K562 (cell line): ENCODE measurements at regions not wholly inside any gene's neighbourhood (a gene's known extent, or its start where the extent isn't known, plus 50 kb on each side); places are given as distances from the start of the nearest gene placed in this dataset.

Experiments
- ATAC-seq: fragments of 200-7000 bp; cut with Tn5 transposase; 3 replicates; pipeline ENCODE4 v1.9.1; 2020; ENCODE audit warnings: moderate library complexity
- BruUV-seq: library from RNA; stranded (reverse); fragments of 400-500 nt; replicated peaks from 2 replicates; lab custom pipeline; 2021; lab: Mats Ljungman, UMichigan
- CTCF ChIA-PET: fragments of 300-600 bp; formaldehyde crosslinking; extraction: SDS; loops from one replicate; lab custom pipeline; 2021; ENCODE audit warnings: low intra/inter-chr PET ratio; lab: Yijun Ruan, JAX
- POLR2A ChIA-PET: fragments of 300-600, 350-650 bp; sonication (Branson Sonifier 250); formaldehyde crosslinking; extraction: SDS; loops from one replicate; lab custom pipeline; 2021; ENCODE audit warnings: antibody characterized with exemption, inconsistent platforms; lab: Yijun Ruan, JAX
- DNase-seq, 4 experiments: peaks; one replicate each; pipeline versions ENCODE4 v3.0.0 to v3.0.0-alpha.2; 2011 to 2018; ENCODE audit warnings: low spot score in 3 of 4, mixed read lengths in 3 of 4; ENCODE audit errors: extremely low read depth in 1 of 4
- FAIRE-seq: peaks from 2 replicates; lab custom pipeline; 2011; peaks lifted over from hg19 to GRCh38; lab: Jason Lieb, UNC
- H2AFZ ChIP-seq: 2 replicates; pipeline ENCODE4 v1.6.0; 2011; ENCODE audit warnings: low read depth, low read length, control low read depth, inconsistent platforms
- H3K27ac ChIP-seq: fragments of 200-600 bp; 3 replicates; pipeline ENCODE4 v1.8.0; 2011; ENCODE audit warnings: low read depth, mild to moderate bottlenecking, control low read depth, inconsistent platforms, low read length, moderate library complexity, mixed read lengths; ENCODE audit errors: extremely low read depth
- H3K27me3 ChIP-seq, 2 experiments: fragments of 300-600 bp in 1 of 2; 2 replicates in 1 of 2; 3 replicates in 1 of 2; pipeline versions ENCODE4 v1.6.0 to v1.8.0; 2011; ENCODE audit warnings: inconsistent platforms in 2 of 2, low read length in 2 of 2, mild to moderate bottlenecking in 1 of 2, mixed read lengths in 1 of 2, moderate library complexity in 1 of 2; ENCODE audit not compliant: control insufficient read depth in 2 of 2, insufficient read depth in 2 of 2
- H3K36me3 ChIP-seq: fragments of 300-600 bp; 3 replicates; pipeline ENCODE4 v1.8.0; 2011; ENCODE audit warnings: mild to moderate bottlenecking, low read length, inconsistent platforms; ENCODE audit not compliant: control insufficient read depth, insufficient read depth
- H3K4me1 ChIP-seq, 2 experiments: fragments of 200-600 bp in 1 of 2; replicated peaks in 1 of 2; 2 replicates in 1 of 2; 3 replicates in 1 of 2; pipeline versions ENCODE4 v1.5.1 to v1.8.0; 2011; ENCODE audit warnings: inconsistent platforms in 2 of 2, low read length in 2 of 2, mild to moderate bottlenecking in 1 of 2, mixed read lengths in 1 of 2, moderate library complexity in 1 of 2; ENCODE audit not compliant: control insufficient read depth in 2 of 2, insufficient read depth in 2 of 2
- H3K4me2 ChIP-seq: 2 replicates; pipeline ENCODE4 v1.6.1; 2011; ENCODE audit warnings: low read length, control low read depth, inconsistent platforms, mixed read lengths; ENCODE audit not compliant: insufficient read depth
- H3K4me3 ChIP-seq: fragments of 200-600 bp; sonication (generic), shearing (Covaris generic); 2 replicates; pipeline ENCODE4 v1.5.1; 2016; ENCODE audit warnings: control low read depth, inconsistent platforms
- H3K79me2 ChIP-seq: fragments of 200-600 bp; 3 replicates; pipeline ENCODE4 v1.8.0; 2011; ENCODE audit warnings: low read length, inconsistent platforms; ENCODE audit not compliant: control insufficient read depth, insufficient read depth
- H3K9ac ChIP-seq, 2 experiments: 2 replicates each; pipeline versions ENCODE4 v1.6.0 to v1.6.1; 2011; ENCODE audit warnings: low read depth in 2 of 2, low read length in 2 of 2, control low read depth in 1 of 2, inconsistent platforms in 1 of 2, mild to moderate bottlenecking in 1 of 2, mixed read lengths in 1 of 2; ENCODE audit not compliant: insufficient read depth in 1 of 2
- H3K9me1 ChIP-seq: one replicate; pipeline ENCODE4 v1.6.0; 2011; ENCODE audit warnings: inconsistent platforms, mild to moderate bottlenecking, low read length, moderate library complexity; ENCODE audit not compliant: control insufficient read depth, insufficient read depth
- H3K9me3 ChIP-seq: replicated peaks from 2 replicates; pipeline ENCODE4 v1.5.1; 2011; ENCODE audit warnings: low read depth, low read length, inconsistent platforms; ENCODE audit not compliant: control insufficient read depth, insufficient read depth
- H4K20me1 ChIP-seq: replicated peaks from 2 replicates; pipeline ENCODE4 v1.6.1; 2011; ENCODE audit warnings: low read length, inconsistent platforms, mixed read lengths; ENCODE audit not compliant: control insufficient read depth, insufficient read depth
- CHD1 ChIP-seq: fragments of 200-600 bp; sonication (generic); IDR thresholded peaks from one replicate; pipeline ENCODE4 v1.6.1; 2012; ENCODE audit warnings: mild to moderate bottlenecking, moderate library complexity, low read length, inconsistent platforms
- DMBX1 ChIP-seq: fragments of 250-450 bp; sonication (Bioruptor Pico); IDR thresholded peaks from 2 replicates; pipeline ENCODE4 v1.8.0; 2022; ENCODE audit warnings: inconsistent platforms, mild to moderate bottlenecking, moderate library complexity, borderline replicate concordance
- FIP1L1 ChIP-seq: fragments of 200-400 bp; formaldehyde crosslinking; IDR thresholded peaks from 2 replicates; pipeline ENCODE4 v1.6.1; 2018; ENCODE audit warnings: mild to moderate bottlenecking, low read depth, low read length; ENCODE audit not compliant: poor library complexity, severe bottlenecking
- RFX7 ChIP-seq: fragments of 250-450 bp; sonication (Bioruptor Pico); IDR thresholded peaks from 2 replicates; pipeline ENCODE4 v1.5.1; 2021; ENCODE audit warnings: mild to moderate bottlenecking
- SMAD1 ChIP-seq: fragments of 150-350 bp; IDR thresholded peaks from 2 replicates; pipeline ENCODE4 v1.6.1; 2014; ENCODE audit warnings: low read length, low read depth; ENCODE audit not compliant: partially characterized antibody
- U2AF1 ChIP-seq: fragments of 200-400 bp; formaldehyde crosslinking; optimal IDR thresholded peaks from 2 replicates; pipeline ENCODE3; 2017; ENCODE audit warnings: mild to moderate bottlenecking, low read depth, low read length, moderate library complexity
- ZEB2 ChIP-seq: fragments of 450-650 bp; IDR thresholded peaks from 2 replicates; pipeline ENCODE4 v1.6.1; 2016
- ZNF551 ChIP-seq: fragments of 250-450 bp; sonication (Bioruptor Pico); IDR thresholded peaks from 2 replicates; pipeline ENCODE4 v1.5.0; 2021; ENCODE audit warnings: mild to moderate bottlenecking, moderate library complexity
- WGBS: fragments of 100-300 bp; shearing (Covaris generic); methylation state at CpG from one replicate; pipeline ENCODE4 v1.1.6; 2016; ENCODE audit warnings: low coverage, mixed read lengths; ENCODE audit not compliant: insufficient coverage; ENCODE audit errors: missing lambda C conversion rate; 5-methylcytosine and 5-hydroxymethylcytosine counted together
- in situ Hi-C: fragments of 300-500 bp; cut with MboI; formaldehyde crosslinking; loops from 4 replicates; pipeline ENCODE4 v1.15.0; 2018; ENCODE audit warnings: inconsistent platforms, mixed read lengths
- intact Hi-C: fragments of 100-400 bp; cut with micrococcal nuclease; formaldehyde crosslinking; loops from 2 replicates; pipeline ENCODE4 v1.14.2; 2022
- TF ChIP-seq, protein P1 (sequence below): fragments of 250-450 bp; sonication (Bioruptor Pico); IDR thresholded peaks from 2 replicates; pipeline ENCODE4 v1.9.0; 2021; ENCODE audit warnings: mild to moderate bottlenecking
- TF ChIP-seq, protein P2 (sequence below): fragments of 450-650 bp; IDR thresholded peaks from 2 replicates; pipeline ENCODE4 v1.6.1; 2016; ENCODE audit warnings: missing biosample characterization, missing genetic modification characterization

DNA sequence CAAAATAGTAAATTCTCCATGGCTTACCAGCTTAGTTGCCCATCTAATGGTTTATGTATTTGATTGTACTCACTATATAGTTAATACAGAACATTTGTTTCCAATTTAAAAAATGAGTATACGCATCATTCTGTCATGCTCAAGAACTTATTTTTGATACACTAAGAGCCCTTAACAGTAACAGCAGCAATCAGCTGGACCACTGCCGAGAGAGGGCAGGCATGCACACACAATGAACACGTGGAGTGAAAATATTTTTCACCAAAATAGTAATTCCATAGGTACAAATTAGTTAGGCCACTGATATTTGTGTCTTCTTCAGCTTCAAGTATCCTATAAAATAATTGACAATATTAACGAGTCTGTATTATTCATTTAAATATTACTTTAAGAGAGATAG, 109.9 kb downstream of the KLF12 start:
- no TSS peak for BruUV-seq
- DNase-seq, result no peak
- Histone ChIP-seq H3K9me3 (no peaks in the 10 kb centered on the region), H3K27ac (no peak overlapping the region), H3K4me2 (no peak overlapping the region), H3K79me2 (no peaks in the 10 kb centered on the region), H3K9me1 (no peaks in the 10 kb centered on the region), H3K4me3 (no peak overlapping the region), H2AFZ (no peak overlapping the region), H3K36me3 (no peaks in the 10 kb centered on the region), H3K9ac (no peak overlapping the region), H3K4me1 (no peaks in the 10 kb centered on the region), H4K20me1 (no peaks in the 10 kb centered on the region), H3K27me3 (no peaks in the 10 kb centered on the region)
- no peak for ATAC-seq
- POLR2A ChIA-PET, result no interaction called here
- FAIRE-seq, result no peak
- WGBS, result 0% methylated on average over 4 of the region's 4 CpGs
- TF ChIP-seq, protein P1, sequence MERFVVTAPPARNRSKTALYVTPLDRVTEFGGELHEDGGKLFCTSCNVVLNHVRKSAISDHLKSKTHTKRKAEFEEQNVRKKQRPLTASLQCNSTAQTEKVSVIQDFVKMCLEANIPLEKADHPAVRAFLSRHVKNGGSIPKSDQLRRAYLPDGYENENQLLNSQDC (CRISPR knock-in tag), result no peak
- no peak for TF ChIP-seq DMBX1
- no peak for TF ChIP-seq FIP1L1
- TF ChIP-seq, protein P2, sequence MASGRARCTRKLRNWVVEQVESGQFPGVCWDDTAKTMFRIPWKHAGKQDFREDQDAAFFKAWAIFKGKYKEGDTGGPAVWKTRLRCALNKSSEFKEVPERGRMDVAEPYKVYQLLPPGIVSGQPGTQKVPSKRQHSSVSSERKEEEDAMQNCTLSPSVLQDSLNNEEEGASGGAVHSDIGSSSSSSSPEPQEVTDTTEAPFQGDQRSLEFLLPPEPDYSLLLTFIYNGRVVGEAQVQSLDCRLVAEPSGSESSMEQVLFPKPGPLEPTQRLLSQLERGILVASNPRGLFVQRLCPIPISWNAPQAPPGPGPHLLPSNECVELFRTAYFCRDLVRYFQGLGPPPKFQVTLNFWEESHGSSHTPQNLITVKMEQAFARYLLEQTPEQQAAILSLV (tag), result no peak
- no peak for TF ChIP-seq CHD1
- TF ChIP-seq SMAD1, result no peak
- TF ChIP-seq RFX7, result no peak
- TF ChIP-seq ZNF551, result no peak
- TF ChIP-seq U2AF1, result no peak
- no peak for TF ChIP-seq ZEB2
- intact Hi-C loops (no loop called here), in situ Hi-C loops (no loop called here)
- CTCF ChIA-PET, result no interaction called here
